ENCODE measurements at regions not wholly inside any gene's neighbourhood (a gene's known extent, or its start where the extent isn't known, plus 50 kb on each side); places are given as distances from the start of the nearest gene placed in this dataset.

DNA sequence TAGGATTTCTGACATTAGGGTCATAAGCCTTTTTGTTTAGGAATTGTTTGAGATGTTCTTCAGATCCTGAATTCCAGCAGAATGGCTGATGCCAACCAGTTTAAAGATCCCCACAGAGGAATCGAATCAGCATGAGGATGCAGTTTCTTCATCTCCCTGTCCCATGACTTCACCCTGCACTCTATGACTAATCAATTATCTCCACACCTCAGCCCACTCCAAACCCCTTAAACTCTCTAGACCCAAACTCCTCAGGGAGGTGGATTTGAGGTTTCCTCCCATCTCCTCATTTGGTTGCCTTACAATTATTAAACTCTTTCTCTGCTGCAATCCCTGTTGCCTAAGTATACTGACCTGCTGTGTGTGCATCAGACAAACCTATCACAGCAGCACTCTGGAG, 86.5 kb upstream of the CRY1 start:
- H3K27ac ChIP-seq = no peak overlapping the region
- DNase-seq (no peak), ATAC-seq (no peak)
- intact Hi-C loops (cut with DNase I) = no loop called here
- no peaks in the 10 kb centered on the region for H3K27me3 ChIP-seq (ENCODE audit: low read depth)
- H3K36me3 ChIP-seq = no peaks in the 10 kb centered on the region
- no peak overlapping the region for H3K4me3 ChIP-seq
- TF ChIP-seq, protein P1, sequence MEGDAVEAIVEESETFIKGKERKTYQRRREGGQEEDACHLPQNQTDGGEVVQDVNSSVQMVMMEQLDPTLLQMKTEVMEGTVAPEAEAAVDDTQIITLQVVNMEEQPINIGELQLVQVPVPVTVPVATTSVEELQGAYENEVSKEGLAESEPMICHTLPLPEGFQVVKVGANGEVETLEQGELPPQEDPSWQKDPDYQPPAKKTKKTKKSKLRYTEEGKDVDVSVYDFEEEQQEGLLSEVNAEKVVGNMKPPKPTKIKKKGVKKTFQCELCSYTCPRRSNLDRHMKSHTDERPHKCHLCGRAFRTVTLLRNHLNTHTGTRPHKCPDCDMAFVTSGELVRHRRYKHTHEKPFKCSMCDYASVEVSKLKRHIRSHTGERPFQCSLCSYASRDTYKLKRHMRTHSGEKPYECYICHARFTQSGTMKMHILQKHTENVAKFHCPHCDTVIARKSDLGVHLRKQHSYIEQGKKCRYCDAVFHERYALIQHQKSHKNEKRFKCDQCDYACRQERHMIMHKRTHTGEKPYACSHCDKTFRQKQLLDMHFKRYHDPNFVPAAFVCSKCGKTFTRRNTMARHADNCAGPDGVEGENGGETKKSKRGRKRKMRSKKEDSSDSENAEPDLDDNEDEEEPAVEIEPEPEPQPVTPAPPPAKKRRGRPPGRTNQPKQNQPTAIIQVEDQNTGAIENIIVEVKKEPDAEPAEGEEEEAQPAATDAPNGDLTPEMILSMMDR (IDR thresholded peaks at IDR 0.05) = no peak
- no peaks in the 10 kb centered on the region for H3K9me3 ChIP-seq
- H3K4me1 ChIP-seq = no peaks in the 10 kb centered on the region

DNA sequence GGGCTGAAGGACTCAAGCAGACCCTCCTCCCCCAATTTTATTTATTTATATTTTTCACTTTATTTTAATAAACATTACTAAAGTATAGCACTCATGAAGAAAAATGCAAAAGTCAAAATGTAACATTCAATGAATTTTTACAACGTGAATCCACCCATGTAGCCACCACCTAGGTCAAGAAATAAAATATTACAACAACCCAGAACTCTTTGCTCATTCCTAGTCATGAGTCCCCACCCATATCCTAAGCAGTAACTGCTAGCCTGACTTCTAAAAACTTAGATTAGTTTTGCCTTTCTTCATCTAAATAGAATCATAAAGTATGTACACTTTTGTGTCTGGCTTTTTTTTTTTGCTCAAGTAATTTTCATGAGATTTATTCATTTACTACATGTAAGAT, 86.9 kb upstream of the CRY1 start:
- Histone ChIP-seq H3K27ac (no peak overlapping the region), H3K36me3 (no peaks in the 10 kb centered on the region), H3K4me3 (no peak overlapping the region), H3K9me3 (no peaks in the 10 kb centered on the region), H3K4me1 (no peaks in the 10 kb centered on the region), H3K27me3 (ENCODE audit: low read depth) (no peaks in the 10 kb centered on the region)
- DNase-seq (no peak), ATAC-seq (no peak)
- intact Hi-C loops (cut with DNase I) = no loop called here
- TF ChIP-seq, protein P1 (IDR thresholded peaks at IDR 0.05) = no peak

DNA sequence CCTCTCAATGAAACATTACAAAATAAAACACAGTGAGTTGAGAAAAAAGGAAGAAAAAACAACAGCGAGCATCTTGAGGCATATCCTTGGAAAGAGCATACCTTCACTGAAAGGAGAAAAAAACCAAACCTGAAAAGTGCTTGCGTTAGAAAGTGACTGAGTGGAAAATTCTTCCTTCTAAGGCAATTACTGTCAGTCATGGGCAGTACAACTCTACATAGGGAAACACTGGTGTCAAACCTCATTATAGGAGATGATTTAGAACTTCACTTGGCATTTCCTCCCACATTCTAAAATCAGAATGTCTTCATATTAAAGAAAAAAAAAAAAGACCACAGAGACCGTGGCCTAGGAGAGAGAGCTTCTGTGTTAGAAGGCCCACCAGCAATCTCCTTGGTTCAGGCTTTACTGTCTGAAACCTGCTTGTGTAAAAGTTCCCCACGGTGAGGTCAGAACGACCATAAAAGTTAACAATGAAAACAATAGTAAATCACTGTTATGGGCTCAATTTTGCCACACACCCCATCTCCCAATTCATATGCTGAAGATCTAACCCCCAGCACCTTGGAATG, 91.1 kb upstream of the CRY1 start:
- H3K36me3 ChIP-seq = no peaks in the 10 kb centered on the region
- no peaks in the 10 kb centered on the region for H3K4me1 ChIP-seq
- no peak overlapping the region for H3K4me3 ChIP-seq
- no peaks in the 10 kb centered on the region for H3K9me3 ChIP-seq
- H3K27ac ChIP-seq = no peak overlapping the region
- no peaks in the 10 kb centered on the region for H3K27me3 ChIP-seq (ENCODE audit: low read depth)
- no peak for DNase-seq
- intact Hi-C loops (cut with DNase I) = no loop called here
- ATAC-seq = no peak
- TF ChIP-seq, protein P1 (IDR thresholded peaks at IDR 0.05) = no peak

DNA sequence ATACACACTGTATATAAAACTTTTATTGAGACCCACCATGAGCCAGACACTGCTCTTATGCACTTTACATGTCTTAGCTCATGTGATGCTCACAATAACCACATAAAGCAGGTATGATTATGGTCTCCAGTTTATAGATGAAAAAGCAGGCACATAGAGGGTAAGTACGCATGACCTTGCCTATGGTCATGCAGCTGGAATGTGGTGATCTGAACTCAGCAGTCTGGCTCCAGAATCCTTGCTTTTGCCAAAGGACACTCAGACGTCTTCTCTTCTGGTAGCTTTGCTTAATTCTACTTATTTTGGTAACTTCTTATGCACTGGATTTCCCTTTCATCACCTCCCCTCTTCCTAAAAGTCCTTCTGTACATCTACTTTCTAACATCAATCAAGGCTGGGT, 103.3 kb upstream of the CRY1 start:
- H3K36me3 ChIP-seq = no peaks in the 10 kb centered on the region
- TF ChIP-seq, protein P1 (IDR thresholded peaks at IDR 0.05) = no peak
- intact Hi-C loops (cut with DNase I) = no loop called here
- no peaks in the 10 kb centered on the region for H3K9me3 ChIP-seq
- no peaks in the 10 kb centered on the region for H3K27me3 ChIP-seq (ENCODE audit: low read depth)
- H3K4me1 ChIP-seq = no peaks in the 10 kb centered on the region
- no peak overlapping the region for H3K4me3 ChIP-seq
- no peak overlapping the region for H3K27ac ChIP-seq
- no peak for ATAC-seq
- DNase-seq = no peak

DNA sequence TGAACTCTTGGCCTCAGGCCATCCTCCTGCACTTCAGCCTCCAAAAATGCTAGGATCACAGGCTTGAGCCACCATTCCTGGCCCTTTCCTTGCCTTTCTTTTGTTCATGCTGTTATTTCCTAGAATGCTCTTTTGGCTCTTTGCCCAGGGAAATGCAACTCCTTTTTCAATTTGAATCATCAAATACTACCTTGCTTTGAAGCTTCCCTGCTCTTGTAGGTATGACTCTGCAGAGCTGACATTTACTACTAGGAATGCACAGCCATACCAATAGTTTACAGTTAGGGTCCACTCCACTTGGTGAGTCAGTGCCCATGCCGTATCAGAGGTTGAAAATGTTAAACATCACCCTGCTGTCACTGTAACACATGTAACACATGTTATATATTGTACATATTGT, 107.0 kb upstream of the CRY1 start:
- Histone ChIP-seq H3K4me3 (no peak overlapping the region), H3K27ac (no peak overlapping the region), H3K36me3 (no peaks in the 10 kb centered on the region), H3K27me3 (ENCODE audit: low read depth) (no peaks in the 10 kb centered on the region), H3K4me1 (no peaks in the 10 kb centered on the region), H3K9me3 (no peaks in the 10 kb centered on the region)
- intact Hi-C loops (cut with DNase I) = no loop called here
- ATAC-seq = no peak
- TF ChIP-seq, protein P1 (IDR thresholded peaks at IDR 0.05) = no peak
- DNase-seq = no peak
